ENCODE measurements at regions not wholly inside any gene's neighbourhood (a gene's known extent, or its start where the extent isn't known, plus 50 kb on each side); places are given as distances from the start of the nearest gene placed in this dataset.

- TF ChIP-seq CHD7 (IDR thresholded peaks at IDR 0.05; ENCODE audit: insufficient replicate concordance, low read length) (no peak), ZNF274 (IDR thresholded peaks at IDR 0.05; ENCODE audit: borderline replicate concordance, extremely low read depth, low read length) (no peak), JUN (IDR thresholded peaks at IDR 0.05; ENCODE audit: low read depth, low read length) (no peak), CREB1 (IDR thresholded peaks at IDR 0.05) (no peak)
Measured at GRCh38 chr13:44760434-44760833, 184.3 kb upstream of the TSC22D1 start (continued).
